IPS DF 4.7 (cell line): ENCODE measurements at regions not wholly inside any gene's neighbourhood (a gene's known extent, or its start where the extent isn't known, plus 50 kb on each side); places are given as distances from the start of the nearest gene placed in this dataset.
"Not testable (repeated sequence)": the region's sequence is repeated elsewhere in the genome, so short reads cannot be mapped to it uniquely, and the experiment has no call there.

Experiments
- DNase-seq: peaks from one replicate; pipeline ENCODE4 v3.0.0-alpha.2; 2013; ENCODE audit warnings: low spot score; ENCODE audit errors: extremely low read depth

DNA sequence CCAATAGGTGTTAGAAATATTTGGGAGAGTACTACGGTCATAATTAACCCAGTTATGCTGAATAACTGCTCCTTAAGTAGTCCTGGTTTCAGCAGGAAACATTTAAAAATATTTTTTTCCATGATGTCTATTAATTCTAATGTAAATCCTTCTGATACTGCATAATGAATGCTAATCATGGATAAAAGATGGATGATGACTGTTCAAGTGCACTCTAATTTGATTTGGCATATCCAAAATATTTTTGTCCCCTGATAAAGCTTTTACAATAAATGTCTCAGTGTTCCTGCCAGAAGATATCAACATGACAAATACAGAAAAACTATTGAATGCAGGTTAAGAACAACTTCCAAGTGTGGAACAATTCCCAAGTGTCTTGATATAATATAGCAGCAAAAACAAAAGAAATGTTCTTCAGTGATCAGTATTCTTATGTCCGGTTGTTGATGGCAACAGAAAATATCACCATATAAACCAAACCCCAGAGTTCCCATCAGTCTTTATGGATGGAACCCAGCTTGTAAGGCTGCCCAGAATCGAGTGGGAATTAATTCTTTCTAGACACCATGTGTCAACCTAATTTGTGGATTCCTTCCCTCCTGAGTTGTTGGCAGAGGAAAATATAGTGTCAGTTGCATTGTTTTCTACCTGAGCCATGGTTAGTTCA, 205.4 kb upstream of the GK2 start:
- DNase-seq: no peak

DNA sequence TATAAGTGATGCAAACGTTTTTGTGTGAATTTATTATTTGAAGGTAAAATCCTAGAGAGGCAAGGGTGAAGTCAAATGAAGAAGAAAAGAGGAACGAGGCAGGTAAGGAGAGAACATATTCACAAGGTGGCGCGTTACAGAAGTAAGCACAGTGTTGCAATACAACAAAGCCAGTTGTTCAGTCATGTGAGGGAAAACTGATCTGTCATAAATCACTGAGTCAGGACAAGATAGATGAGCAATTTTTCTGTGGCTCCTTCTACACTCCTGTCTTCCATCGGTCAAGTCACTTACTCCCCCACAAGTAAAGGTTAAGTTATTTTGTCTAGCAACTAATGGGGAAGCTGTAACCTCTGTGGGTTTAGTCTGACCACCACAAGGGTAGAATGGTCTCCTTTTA, 203.0 kb upstream of the GK2 start:
- DNase-seq: no peak

DNA sequence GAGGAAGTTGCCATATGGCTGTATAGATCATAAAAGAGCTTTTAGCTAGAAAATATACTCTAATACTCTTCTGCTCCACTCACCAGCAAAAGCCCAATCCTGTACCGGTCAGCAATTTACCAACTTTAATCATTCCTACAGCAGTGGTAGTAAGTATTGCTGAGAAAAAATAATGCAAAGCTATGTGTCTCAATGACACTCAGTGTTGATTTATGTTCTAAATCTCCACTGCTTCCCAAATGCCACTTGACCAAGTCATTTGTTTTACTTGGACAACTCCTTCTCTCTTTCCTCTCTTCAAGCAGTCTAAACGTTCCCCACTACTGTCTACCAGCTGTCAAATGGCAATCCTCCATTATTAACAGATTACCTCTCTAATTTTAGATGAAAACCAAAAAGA, 201.8 kb upstream of the GK2 start:
- DNase-seq: no peak

DNA sequence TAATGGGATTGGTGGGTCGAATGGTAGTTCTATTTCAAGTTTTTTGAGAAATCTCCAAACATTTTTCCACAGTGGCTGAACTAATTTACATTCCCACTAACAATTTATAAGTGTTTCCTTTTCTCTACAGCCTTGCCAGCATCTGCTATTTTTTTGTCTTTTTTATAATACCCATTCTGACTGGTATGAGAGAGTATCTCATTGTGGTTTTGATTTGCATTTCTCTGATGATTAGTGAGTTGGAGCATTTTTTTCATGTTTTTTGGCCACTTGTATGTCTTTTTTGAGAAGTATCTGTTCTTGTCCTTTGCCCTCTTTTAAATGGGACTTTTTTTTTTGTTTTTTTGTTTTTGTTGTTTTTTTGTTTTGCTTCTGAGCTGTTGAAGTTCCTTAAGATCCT, 200.0 kb upstream of the GK2 start:
- DNase-seq: no peak

DNA sequence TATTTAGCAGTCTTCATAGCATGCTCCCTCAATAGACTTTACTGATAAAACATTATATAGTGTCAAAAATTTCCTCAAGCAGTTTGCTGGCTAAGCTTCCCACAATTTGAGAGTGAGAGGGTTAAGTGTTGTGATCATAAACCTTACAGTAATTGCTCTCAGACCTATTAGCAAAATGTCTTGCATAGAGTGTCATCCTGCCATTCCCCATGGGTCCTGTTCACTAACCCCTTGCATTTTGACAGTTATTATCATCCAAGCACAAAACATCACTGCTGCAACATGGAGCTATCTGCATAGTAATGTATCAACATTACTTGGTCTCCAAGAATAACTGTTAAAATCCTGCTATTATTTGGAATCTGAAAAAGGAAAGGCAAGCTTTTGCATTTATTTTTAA, 196.1 kb upstream of the GK2 start:
- no peak for DNase-seq

DNA sequence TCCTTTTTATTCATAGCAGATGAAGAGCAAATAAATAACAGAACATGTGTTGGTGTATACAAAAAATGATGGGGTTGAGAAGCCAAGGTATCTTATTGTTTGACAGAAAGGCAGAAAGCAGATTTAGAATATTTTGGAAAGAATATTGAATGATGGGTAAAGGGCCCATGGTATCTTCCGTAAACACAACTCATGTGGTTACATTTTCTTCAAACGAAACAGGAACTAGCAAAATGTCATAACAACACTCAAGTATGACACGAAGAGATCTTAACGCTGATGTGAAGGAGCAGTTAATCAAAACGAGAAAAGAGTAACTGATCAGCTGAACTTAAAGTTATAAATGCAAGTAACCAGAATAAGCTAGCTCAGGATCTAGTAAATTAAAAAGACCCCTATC, 195.7 kb upstream of the GK2 start:
- DNase-seq: no peak

DNA sequence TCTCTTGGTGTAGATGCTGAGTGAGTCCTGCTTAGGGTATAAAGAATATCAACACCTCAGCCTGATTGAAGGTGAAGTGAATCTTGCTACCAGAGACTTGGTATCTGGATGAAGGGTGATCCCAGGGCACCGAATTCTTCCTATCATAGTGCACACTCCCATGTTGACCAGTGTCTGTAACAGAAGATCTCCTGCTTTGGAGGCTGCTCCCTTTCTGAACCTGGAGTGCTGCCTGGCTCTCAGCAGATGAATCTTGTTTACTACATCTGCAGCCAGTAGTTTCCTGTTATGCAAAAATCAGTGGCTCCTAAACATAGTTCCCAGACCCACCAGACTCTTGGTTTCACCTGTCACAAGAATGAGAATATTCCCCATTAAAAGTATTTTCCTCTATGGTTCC, 191.7 kb upstream of the GK2 start:
- DNase-seq: no peak

DNA sequence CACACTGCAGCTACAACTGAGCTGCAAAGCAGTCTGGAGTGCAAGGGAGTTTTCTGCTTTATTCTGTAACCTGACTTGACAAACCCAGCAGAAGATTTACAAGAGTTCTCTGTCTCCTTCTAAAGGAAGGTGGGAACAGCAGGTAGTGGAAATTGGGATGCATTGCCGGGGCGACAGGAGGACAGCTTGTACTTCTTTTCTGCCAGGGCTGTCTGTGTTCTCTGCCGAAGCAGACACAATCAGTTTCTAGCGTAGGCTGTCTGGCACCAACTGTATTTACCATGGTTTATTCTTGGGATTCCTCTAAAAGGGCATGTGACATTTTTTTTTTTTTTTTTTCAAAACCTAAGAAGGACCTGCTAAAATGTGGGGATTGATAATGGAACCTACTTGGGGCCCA, 190.8 kb upstream of the GK2 start:
- no peak for DNase-seq

DNA sequence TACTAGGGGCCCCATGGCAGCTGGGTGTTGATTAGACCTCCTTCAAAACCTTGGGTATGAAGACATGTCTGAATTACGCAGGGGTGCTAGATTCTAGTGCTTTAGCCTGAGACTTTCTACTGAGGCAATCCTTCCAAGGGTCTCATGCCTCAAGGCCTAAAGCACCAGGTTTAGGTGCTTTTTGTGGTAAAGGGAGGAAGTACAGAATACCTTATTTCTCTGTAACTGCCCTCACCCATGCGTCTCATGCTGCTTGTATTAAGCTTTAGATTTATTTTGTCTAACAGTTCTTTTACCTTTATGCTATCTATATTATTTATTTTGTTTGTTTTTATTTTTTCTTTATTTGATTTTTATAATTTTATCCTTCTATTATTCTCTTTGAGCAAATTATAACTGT, 190.2 kb upstream of the GK2 start:
- DNase-seq: no peak

DNA sequence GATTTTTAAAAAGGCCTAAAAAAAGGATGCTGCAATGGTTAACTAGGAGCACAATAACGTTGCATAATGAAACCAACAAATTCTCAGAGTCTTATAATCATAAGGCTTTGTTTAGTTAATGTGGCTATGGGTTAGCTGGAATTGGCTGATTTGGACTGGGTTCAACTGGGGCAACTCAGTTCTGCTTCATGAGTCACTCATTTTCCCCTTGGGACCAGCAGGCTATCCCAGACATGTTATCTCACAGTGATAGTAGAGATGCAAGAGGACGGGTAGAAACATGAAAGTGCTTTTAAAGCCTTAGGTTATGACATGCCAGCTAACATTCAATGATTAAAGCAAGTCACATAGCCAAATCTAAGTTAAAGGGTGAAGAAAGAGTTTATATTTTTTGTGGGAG, 189.2 kb upstream of the GK2 start:
- DNase-seq: no peak

DNA sequence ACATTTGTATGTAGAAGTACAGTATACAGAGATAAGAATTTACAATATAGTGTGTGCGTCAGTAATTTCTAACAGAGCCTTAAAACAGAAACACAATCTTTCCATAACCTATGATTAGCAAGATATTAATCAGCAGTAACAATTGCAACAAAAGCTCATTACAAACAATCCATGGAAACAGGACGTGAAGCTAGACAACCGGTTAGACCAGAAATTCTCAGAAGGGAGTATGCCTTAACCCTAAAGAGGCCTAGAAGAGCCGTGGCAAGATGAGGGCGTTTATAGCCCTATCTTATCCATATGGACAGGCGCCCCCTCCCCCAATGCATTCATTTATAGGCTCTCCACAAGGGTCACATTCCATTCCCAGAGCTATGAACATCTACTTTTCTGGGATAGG, 184.2 kb upstream of the GK2 start:
- not testable (repeated sequence) for DNase-seq

DNA sequence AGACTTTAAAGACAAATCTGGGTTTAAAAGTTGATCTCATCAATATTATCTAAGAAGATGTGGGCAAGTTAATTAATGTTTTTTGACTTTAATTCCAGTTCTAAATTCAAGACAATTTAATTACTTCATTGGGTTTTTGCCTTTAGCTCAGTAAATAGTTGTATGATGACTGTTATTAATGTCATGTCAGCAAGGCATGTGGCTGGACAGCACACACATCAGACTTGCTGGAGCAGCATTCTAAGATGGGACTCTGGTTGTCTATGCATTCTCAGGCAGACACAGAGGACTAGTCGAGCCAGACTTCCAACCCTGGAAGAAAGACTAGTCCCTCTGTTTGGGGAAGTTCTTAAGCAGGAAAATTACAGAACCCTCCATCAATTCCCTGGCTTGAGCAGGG, 180.7 kb upstream of the GK2 start:
- DNase-seq: no peak

DNA sequence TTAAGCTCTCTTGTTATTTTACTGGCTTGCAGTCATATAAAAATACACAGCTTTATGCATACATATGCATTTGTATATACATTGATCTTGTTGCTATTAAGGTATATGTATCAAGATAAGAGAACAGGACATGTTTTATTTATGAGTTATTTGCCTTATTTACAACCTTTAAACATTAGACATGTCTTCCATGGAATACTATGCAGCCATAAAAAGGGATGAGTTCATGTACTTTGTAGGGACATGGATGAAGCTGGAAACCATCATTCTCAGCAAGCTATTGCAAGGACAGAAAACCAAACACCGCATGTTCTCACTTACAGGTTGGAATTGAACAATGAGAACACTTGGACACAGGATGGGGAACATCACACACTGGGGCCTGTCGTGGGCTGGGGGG, 179.2 kb upstream of the GK2 start:
- not testable (repeated sequence) for DNase-seq

DNA sequence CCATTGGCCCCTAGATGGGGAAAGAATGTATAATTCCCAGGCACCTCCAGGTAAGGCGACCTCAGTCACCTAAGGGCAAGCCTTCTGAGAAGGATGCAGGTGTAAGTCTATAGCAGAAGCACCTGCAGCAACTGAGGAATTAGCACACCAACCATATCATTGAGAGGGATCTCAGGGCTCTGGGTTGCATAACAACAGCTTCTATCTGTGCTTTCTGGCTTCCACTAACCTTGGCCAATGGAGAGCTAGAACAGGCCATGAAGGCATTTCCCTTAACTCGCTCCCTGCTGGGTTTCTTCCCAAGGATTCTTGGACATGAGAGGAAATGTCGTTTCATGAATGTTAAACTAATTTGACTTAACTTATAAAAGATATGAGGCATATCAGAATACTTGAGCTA, 177.8 kb upstream of the GK2 start:
- peak; percentile 80 for DNase-seq

DNA sequence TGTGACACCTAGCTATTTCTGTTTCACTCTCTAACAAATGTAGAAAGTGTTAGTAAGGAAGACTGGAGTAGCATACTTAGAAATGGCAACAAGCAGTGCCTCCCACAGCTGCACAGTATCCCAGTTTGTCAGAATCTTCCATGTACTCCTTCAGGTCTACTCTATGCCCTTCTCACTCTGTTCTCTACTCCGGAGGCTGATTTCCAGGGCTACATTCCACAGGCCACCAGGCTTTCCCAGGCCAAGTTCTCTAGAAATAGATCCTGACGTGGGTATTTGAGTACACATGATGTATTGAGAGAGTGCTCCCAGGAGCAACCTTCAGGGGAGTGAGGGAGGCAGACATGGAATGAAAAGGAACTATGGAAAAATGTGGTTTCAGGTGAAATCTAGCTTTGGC, 177.3 kb upstream of the GK2 start:
- no peak for DNase-seq

DNA sequence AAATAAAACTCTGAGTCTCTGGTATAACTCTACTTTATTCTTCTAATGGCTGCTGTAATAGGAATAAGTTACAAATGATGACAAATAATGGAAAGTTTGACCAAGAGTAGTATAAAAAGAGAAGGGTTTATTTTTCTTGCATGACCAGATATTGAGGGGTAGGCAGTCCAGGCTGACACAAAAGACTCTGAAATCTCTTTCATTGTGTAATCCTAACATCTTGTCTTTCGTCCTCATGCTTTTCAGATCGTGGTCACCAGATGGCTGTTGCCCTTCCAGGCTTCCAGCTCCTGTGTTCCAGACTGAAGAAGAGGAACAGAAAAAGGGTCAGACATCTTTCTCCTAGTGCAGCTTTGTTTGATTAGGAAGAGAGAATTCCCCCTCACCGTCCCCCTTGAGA, 176.9 kb upstream of the GK2 start:
- no peak for DNase-seq

DNA sequence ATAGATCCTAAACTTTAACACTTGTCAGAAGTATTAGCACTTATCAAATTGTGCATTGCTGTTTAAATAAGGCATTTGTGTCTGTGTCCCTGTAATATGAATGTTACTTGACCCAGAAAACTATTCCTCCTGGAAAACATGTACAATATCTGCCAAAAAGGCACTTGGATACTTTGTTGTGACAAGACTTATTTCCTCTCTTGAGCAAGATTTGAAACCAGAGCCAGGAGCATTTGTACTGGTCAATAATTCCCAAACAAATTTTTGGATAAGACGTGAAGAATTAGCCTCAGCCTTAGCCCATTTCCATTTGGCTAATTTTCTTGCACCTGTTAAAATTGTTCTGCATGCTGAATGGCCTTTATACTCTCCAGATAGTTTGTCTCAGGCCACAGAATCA, 176.3 kb upstream of the GK2 start:
- no peak for DNase-seq

DNA sequence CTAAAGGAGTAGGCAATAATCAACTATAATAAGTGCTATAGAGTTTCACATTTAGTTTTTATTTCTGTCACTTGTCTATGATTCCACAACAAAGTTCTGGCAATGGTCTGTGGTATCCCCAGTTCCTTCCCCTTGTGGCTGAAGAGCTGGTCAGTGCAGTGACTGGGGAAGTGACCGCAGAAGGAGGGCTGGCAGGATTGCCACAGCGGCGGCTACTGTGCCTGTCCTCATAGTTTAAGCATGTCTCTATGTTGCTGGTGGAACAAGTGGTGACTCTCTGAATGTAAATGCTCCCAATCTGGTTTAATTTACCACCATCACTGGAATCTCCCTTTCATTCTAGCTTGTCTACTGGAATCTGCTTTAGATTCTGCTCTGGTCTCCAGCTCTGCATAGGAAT, 170.6 kb upstream of the GK2 start:
- DNase-seq: no peak

DNA sequence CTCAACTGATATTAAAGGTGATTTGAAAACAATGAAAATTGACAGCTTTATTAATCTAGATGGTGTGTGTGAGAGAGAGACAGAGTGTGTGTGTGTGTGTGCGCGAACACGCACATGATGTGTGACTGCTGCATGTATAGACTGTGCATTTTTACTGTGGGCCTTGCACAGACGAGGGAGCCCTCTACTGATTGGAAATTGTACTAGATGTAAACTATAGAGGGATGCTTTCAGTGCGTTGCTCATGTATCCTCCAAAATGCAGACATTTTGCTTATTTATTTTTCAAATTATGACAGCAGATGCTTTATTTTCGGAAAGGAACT, 168.4 kb upstream of the GK2 start:
- DNase-seq: no peak

DNA sequence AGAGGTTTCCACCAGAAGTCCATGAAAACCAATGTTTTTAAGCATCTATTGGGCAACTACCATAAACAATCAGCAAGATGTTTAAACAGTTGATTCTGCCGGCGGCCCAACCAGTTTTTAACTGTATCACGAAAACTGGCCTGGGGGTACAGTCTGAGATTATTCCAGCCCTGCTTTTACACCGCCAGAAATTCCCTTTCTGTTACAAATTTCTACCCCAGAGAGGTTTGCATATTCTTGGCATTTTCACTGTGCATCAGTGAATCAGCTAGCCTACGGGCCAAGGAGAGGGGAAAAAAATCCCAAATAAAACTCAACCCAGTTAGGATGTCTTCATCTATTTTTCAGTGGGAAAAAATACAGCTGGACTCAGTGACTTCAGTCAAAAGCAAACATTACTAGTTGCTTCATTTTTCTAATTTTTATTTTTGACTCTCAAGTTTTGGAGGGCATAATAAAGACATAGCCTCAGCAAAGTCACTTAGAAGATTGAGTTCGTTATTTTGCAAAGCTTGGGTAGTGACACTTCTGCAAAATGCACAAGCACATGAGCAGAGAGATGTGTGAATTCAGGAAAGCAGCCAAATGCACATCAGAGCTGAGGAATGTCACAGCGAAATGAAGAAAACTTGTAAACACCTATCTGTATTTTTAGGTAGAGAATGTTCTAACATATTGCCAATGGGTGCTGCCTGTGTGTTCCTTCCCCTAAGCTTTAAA, 167.8 kb upstream of the GK2 start:
- no peak for DNase-seq

DNA sequence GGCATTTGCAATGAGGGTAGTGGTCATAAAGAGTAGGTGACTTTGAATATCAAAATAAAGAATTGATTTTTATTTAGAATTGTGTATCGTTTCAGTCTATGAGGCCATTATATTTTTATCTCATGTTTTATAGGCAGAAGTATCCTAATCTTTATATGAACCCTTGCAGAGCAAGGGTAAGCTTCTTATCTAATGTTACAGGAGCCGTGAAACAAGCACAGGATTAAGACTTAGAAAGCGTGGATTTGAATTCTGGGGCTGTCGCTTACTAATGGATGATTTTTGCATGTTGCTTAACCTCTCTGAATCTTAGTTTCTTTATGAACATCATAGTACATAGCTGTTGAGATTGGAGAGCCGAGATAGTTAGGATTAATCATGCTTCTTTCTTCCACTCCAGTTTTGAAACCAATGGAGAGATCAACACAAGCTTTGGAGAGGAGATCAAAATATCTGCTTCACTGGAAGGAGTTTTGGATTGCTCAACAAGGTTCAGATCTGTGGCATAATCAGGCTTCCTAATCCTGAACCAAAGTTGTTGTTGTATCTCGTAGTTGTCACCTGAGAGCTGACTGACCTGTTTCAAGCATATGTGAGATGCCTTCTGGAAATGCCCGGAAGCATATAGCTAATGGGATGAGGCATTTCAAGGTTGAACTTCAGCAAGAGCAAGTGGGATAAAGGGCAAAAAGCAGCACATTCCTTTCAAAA, 166.9 kb upstream of the GK2 start:
- no peak for DNase-seq

DNA sequence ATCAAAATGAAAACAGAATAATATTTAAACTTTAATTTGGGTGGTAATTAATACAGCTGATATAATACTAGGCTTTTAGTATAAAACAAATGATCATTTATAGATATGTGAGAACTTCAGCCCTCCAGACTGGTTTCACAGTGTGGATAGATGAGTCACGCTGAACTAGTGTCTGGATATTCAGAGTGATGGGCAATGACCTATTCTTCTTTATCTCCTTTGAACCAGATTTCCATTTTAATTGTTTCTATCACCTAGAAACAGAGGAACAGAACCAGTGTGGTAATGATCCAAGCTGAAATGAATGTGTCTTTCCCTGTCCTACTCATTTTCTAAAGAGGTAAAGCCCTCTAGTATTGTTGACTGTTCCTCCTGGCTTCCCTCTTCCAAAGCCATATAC, 155.2 kb upstream of the GK2 start:
- DNase-seq: no peak

DNA sequence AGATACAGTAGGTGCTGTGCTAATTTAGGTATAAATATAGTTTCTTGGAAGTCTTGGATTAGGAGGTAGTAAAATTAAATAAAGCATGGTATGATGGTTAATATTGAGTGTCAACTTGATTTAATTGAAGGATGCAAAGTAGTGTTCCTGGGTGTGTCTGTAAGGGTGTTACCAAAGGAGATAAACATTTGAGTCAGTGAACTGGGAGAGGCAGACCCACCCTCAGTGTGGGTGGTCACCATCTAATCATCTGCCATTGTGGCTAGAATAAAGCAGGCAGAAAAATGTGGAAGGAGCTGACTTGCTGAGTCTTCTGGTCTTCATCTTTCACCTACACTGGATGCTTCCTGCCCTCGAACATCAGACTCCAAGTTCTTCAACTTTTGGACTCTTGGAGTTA, 153.7 kb upstream of the GK2 start:
- no peak for DNase-seq
